ENCODE measurements at regions not wholly inside any gene's neighbourhood (a gene's known extent, or its start where the extent isn't known, plus 50 kb on each side); places are given as distances from the start of the nearest gene placed in this dataset.

GRCh38 chr5:96602776-96603175 lies 59.4 kb upstream of the CAST start:
- TF ChIP-seq CTCF (IDR thresholded peaks at IDR 0.05) (no peak), POLR2A (IDR thresholded peaks at IDR 0.05) (no peak)
